BE2C (cell line): ENCODE measurements at regions not wholly inside any gene's neighbourhood (a gene's known extent, or its start where the extent isn't known, plus 50 kb on each side); places are given as distances from the start of the nearest gene placed in this dataset.

Experiments
- DNase-seq: peaks from one replicate; pipeline ENCODE4 v3.0.0-alpha.2; 2020
- H3K27me3 ChIP-seq: fragments of 250-450 bp; sonication (Bioruptor Pico); 2 replicates; pipeline ENCODE4 v1.5.1; 2020; ENCODE audit warnings: mild to moderate bottlenecking
- H3K36me3 ChIP-seq: fragments of 250-450 bp; sonication (Bioruptor Pico); 2 replicates; pipeline ENCODE4 v1.5.1; 2020; ENCODE audit warnings: mild to moderate bottlenecking
- H3K4me1 ChIP-seq: fragments of 250-450 bp; sonication (Bioruptor Pico); 2 replicates; pipeline ENCODE4 v1.5.1; 2020
- H3K4me3 ChIP-seq: 2 replicates; pipeline ENCODE4 v1.5.1; 2011; ENCODE audit warnings: low read depth, low read length
- H3K9me3 ChIP-seq: fragments of 250-450 bp; sonication (Bioruptor Pico); 2 replicates; pipeline ENCODE4 v1.5.1; 2020
- CTCF ChIP-seq: IDR thresholded peaks from 2 replicates; pipeline ENCODE4 v1.5.1; 2012; ENCODE audit warnings: mild to moderate bottlenecking, low read depth, low read length

GRCh38 chr17:73724341-73724740 lies 80.1 kb upstream of the SDK2 start:
- H3K4me3 ChIP-seq: no peak overlapping the region
- peaks cover 20% of the 10 kb centered on the region for H3K4me1 ChIP-seq
- DNase-seq: no peak
- no peak for TF ChIP-seq CTCF
- no peaks in the 10 kb centered on the region for H3K27me3 ChIP-seq
- H3K9me3 ChIP-seq: no peaks in the 10 kb centered on the region
- no peaks in the 10 kb centered on the region for H3K36me3 ChIP-seq

GRCh38 chr17:73724990-73725389 lies 80.7 kb upstream of the SDK2 start:
- H3K9me3 ChIP-seq: no peaks in the 10 kb centered on the region; the same call in 1 of the 2 replicates
- H3K27me3 ChIP-seq: no peaks in the 10 kb centered on the region
- H3K4me1 ChIP-seq: peaks cover 16% of the 10 kb centered on the region
- H3K4me3 ChIP-seq: no peak overlapping the region
- no peak for DNase-seq
- H3K36me3 ChIP-seq: no peaks in the 10 kb centered on the region
- no peak for TF ChIP-seq CTCF

- Histone ChIP-seq H3K27me3 (no peaks in the 10 kb centered on the region), H3K36me3 (no peaks in the 10 kb centered on the region), H3K4me3 (no peak overlapping the region), H3K4me1 (peaks cover 7% of the 10 kb centered on the region), H3K9me3 (no peaks in the 10 kb centered on the region; the same call in 1 of the 2 replicates)
- no peak for TF ChIP-seq CTCF
- DNase-seq: no peak
Observed at GRCh38 chr17:73725794-73726515, 81.7 kb upstream of the SDK2 start.

- Histone ChIP-seq H3K4me3 (no peak overlapping the region), H3K9me3 (no peaks in the 10 kb centered on the region; the same call in 1 of the 2 replicates), H3K27me3 (no peaks in the 10 kb centered on the region), H3K36me3 (no peaks in the 10 kb centered on the region), H3K4me1 (peaks cover 4% of the 10 kb centered on the region)
- TF ChIP-seq CTCF: no peak
- DNase-seq: no peak
Observed at GRCh38 chr17:73727941-73728340, 83.7 kb upstream of the SDK2 start.

GRCh38 chr17:73729101-73729500 lies 84.9 kb upstream of the SDK2 start:
- Histone ChIP-seq H3K9me3 (no peaks in the 10 kb centered on the region; the same call in 1 of the 2 replicates), H3K27me3 (peaks cover 10% of the 10 kb centered on the region), H3K4me3 (no peak overlapping the region), H3K4me1 (no peaks in the 10 kb centered on the region), H3K36me3 (no peaks in the 10 kb centered on the region)
- no peak for TF ChIP-seq CTCF
- DNase-seq: no peak

GRCh38 chr17:73731733-73732132 lies 87.5 kb upstream of the SDK2 start:
- DNase-seq: no peak
- no peaks in the 10 kb centered on the region for H3K36me3 ChIP-seq
- no peak for TF ChIP-seq CTCF
- H3K27me3 ChIP-seq: peaks cover 12% of the 10 kb centered on the region
- H3K4me3 ChIP-seq: no peak overlapping the region
- no peaks in the 10 kb centered on the region for H3K4me1 ChIP-seq
- H3K9me3 ChIP-seq: no peaks in the 10 kb centered on the region; the same call in 1 of the 2 replicates
